HG02981 (cell line): ENCODE measurements at regions not wholly inside any gene's neighbourhood (a gene's known extent, or its start where the extent isn't known, plus 50 kb on each side); places are given as distances from the start of the nearest gene placed in this dataset.
"Not testable (repeated sequence)": the region's sequence is repeated elsewhere in the genome, so short reads cannot be mapped to it uniquely, and the experiment has no call there.

ENCODE experiments used
- ATAC-seq: cut with Tn5 transposase; IDR thresholded peaks from one replicate; pipeline ENCODE4 v1.9.1; 2021; ENCODE audit warnings: mild to moderate bottlenecking, moderate library complexity; ENCODE audit not compliant: unreplicated experiment

DNA sequence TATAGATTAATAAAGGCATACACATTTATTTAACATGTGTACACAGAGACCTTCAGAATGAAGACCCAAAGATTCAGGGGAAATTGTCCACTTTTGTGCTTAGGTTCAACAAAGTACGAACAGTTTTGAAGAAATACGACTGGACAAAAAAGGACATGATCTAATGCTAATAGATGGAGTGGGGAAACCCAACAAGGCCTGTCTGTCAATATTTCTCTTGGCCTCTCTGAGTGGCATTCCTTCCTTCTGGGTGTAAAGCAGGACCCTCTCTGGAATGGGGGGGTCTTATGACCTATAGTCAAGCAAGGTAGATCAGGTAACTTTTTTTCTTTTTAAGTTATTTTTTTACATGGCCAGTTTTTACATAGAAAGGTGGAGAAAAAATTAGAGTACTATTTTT, 222.3 kb upstream of the IGFBP3 start:
- ATAC-seq: no peak

DNA sequence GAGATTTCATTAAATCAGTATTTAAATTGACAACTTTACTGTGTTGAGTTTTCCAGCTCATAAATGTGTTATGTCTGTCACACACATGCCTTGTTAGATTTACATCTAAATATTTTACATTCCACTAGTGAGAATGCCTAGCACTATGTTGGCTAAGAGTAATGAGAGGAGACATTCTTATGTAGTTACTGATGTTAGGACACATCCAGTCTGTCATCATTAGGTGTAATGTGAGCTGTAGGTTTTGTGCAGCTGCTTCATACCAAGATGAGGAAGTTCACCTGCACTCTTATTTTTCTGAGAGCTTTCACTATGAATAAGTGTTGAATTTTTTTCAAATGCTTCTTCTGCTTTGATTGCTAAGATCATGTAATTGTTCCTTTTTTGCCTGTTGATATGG, 218.0 kb upstream of the IGFBP3 start:
- no peak for ATAC-seq

DNA sequence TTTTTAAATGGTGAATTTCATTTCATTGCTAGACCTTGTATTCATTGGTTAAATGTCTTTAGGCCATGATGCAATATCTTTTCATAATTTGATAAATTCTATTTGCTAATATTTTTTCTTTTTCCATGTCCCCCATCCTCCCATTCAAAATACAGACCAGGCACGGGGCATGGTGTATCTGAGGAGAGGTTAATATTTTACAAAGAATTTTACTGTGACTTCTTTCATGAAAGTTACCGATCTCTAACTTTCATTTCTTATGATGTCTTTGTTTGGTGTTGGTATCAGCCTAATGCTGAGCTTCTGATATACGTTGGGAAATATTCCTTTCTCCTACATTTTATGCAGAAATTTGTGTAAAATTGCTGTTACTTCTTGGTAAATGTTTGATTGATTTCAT, 216.7 kb upstream of the IGFBP3 start:
- ATAC-seq: no peak

DNA sequence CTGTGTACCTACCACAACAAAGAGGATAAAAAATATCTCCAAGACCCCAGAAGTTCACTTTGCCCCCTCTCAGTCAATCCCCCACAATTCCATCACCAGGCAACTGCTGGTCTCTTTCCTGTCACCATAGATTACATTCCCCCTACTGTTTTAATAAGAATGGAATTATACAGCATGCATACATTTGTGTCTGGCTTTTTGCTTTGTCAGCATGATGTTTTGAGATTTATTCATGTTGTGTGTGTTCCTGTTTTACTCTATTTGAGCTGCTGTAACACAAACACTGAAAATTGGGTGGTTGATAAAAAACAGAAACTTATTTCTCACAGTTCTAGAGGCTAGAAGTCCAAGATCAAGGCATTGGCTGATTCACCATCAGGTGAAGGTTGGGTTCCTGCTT, 214.5 kb upstream of the IGFBP3 start:
- ATAC-seq: no peak

DNA sequence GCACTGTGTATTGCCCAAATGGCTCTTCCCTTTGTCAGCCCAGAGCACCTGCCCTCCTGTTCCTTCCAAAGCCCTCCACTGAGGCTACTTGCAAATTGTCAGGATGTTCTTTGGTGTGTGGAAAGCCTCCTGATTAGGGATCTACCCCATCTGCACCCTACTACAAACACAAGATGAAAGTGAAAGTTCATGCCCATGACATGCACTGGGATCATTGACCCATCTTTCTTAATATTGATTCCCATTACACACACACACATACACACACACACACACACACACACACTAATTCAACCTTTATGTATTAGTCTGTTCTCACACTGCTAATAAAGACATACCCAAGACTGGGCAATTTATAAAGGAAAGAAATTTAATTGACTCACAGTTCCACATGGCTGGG, 213.7 kb upstream of the IGFBP3 start:
- no peak for ATAC-seq

DNA sequence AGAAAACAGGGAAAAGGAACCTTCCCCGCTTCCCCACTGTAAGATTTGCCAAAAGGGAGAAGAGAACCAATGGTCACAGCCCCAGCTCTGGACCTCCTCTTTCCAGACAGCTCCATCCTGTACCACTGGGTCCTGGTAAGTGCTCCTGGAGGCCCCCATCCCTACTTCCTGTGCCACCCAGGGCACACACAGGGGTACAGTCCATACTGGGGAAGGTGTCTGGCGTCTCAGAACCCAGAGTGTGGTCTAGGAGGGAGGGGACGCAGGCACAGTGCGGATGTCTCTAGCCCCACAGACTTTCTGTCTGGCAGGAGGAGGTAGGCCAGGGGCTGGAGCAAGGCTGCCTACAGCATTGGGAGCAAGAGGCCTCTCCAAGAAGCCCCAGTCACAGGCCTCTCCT, 213.3 kb upstream of the IGFBP3 start:
- no peak for ATAC-seq

DNA sequence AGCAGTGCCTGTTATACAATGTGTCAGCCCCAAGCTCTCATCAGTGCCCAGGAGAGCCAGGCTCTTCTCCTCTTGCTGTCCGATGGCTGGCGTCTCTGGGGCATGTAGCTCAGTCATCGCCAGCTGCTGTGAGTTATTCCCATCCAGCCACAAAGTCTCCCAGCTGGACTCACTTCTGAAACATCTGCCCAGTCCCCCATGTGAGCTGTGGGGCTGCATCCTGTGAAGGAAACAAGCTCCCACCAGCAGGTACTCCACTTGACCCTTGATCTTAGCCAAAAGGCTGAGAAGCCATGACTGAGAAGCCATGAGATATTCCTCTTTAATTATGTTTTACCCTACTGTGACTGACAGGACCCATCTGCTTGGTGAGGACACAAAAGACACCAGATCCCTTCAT, 212.7 kb upstream of the IGFBP3 start:
- no peak for ATAC-seq

DNA sequence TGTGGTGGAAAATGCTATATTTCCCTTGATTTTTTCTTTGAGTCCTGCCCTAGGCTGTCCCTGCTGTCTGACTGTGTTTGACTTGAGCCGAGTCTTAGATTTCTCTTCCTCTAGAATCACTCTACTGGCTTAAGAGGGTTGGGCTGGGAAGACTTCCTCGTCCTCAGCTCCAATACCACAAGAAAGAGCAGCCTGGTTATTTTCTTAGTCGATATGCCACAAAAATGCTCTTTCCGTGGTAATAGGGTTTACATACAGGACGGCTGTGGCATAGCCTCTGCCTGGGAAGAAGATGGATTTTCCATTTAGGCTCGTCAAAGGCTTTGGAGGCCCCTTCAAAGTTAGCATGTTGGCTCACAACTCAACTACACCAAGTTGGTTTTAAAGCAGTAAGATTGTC, 212.0 kb upstream of the IGFBP3 start:
- ATAC-seq: no peak

DNA sequence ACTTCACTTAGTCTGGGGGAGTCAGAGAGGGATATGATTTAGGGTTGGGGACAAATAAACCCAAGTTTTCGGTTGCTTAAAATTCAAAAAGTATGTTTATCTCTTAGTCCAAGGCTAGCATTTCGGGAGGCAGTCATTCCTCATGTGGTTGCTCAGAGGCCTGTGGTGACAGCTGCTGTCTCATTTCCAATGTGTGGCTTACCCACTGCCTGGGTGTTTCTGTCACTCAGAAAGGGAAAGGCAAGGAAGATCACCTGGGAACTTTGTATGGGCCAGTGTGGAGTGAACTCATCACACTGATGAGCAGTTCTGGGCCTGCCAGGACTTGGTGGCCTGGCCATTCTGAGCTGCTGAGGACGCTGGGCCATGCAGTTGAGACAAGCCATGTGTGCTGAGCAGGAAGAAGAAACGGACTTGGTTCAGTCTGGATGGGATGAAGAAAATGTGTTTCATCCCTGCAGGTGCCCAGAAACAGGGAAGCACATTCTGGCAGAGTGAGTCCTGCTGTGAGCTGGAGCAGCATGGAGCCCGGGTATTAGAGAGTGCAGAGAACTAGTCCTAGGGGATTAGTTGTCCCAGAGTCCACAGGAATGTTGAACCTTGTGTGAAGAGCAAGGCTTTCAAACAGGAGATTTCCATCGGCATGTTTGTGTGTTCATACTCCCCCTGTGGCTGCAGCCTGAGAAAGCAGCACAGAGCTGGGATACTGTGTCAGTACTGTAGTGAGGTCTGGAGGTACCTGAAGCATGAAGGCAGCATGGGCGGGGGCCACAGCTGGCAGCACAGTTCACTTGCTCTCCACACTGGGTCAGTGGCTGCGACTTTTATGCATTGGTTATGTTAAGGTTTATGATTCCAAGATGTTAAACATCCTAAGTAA, 211.1 kb upstream of the IGFBP3 start:
- ATAC-seq: no peak

DNA sequence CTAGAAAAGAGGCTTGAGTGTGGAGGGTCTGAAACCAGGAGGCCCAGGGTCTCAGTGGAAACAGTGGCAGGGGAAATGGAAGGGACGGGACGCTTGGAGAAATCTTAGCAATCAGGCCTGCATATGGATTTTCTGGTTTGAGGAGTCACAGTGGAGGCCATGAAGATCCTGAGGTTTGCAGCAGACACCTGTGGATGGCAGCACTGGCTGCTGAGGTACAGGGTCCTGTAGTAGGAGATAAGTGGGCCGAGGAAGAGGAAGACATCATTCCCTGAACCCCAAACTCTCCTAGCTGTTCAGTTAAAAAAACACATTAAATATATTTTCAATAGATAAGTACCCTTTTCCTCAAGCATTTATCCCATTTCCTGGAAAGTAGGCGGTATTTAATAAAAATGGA, 208.8 kb upstream of the IGFBP3 start:
- ATAC-seq: no peak

DNA sequence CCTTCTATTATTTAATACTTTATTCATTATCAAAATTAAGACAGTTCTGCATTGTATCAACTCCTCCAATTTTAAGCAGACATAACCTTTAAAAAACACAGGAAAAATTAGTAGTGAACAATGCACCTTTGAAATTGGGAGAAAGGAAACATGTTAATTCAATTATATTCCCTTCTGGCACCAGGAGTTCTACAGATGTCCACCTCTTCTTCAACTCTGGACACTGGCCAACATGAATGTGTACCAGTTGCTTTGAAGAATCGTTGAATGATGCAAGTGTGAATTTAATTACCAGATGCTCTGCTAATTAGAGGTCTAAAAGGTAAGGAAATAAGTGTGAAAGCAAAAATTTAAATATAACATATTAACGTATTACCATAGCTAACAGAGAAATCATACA, 206.7 kb upstream of the IGFBP3 start:
- no peak for ATAC-seq

DNA sequence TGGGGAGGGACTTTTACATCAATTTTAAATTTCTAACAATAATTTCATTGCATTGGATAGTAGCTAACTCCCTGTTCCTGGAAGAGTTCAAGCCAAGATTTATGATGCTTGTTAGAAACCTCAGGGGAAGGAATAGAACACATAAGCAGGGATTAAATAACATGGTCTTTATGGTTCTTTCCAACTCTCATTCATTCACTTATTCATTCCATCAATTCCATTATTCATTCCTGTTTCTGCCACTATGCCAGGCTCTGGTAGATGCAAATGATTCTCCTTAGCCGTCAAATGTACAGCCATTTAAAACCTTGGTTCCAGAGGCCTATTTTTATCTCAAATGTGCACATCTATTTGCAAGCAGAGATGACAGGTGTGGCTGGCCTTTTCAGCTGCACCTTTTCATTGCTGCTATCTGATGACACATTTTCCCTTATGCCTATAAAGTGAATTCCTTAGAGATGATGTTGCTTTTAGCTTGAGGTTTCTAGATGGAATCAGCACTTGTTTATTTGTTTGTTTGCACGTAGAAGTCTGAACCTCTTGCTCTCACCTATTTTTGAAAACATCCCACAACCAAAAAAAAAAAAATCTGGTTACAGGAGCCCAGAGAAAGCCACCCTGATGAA, 205.7 kb upstream of the IGFBP3 start:
- ATAC-seq: no peak

DNA sequence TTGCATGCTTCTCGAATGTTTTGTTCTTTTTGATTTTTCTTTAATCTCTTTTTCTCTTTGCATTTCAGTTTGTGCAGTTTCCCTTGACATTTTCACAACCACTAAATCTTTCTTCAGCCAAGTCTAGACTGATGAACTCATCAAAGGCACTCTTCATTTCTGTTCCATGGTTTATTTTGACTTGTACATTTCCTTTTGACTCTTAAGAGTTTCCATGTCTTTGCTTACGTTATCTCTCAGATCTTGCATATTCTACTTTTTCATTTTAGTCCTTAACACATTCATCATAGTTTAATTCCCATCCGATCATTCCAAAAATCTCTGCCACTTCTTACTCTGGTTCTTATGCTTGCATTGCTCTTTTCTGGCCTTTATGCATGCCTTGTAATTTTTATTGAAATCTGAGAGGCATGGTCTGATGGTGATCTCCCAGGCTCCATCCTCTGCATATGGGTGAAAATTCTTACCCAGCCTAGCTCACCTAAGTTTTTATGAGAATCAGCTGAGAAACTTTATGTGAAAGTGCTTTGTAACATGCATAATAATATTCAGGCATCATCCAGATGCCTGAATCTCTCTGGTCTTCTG, 202.8 kb upstream of the IGFBP3 start:
- ATAC-seq: no peak

DNA sequence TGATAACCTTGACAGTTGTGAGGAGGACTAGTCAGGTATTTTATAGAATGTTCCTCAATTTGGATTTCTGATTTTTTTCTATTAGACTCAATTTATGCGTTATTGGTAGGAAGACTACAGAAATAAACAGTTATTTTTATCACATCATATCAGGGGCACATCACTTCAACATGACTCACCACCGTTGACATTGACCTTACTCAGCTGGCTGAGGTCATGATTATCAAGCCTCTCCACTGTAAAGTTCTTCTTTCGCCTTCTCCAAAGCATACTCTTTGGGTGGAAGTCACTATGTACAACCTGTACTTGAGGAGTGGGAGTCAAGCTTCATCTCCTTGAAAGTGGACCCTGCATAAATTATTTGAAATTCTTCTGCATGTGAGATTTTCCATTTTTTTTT, 194.3 kb upstream of the IGFBP3 start:
- ATAC-seq: no peak

DNA sequence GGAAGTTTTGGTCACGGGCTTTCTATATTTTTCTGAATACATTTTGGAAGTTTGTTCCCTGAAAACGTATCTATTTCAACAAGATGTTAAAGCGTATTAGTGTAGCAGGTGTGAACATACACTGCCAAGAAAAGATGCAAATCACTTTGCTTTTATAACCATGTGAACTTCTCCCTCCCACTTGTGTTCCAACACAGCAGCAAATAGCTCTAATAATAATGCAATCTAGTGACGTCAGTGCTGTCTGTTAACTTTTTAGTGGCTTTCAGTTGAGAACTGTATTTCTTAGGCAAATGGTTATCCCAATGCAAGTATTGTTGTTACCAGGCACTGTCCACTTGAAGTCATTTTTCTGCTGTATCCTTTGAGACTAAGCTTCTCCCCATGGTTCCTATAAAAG, 188.4 kb upstream of the IGFBP3 start:
- ATAC-seq: no peak

DNA sequence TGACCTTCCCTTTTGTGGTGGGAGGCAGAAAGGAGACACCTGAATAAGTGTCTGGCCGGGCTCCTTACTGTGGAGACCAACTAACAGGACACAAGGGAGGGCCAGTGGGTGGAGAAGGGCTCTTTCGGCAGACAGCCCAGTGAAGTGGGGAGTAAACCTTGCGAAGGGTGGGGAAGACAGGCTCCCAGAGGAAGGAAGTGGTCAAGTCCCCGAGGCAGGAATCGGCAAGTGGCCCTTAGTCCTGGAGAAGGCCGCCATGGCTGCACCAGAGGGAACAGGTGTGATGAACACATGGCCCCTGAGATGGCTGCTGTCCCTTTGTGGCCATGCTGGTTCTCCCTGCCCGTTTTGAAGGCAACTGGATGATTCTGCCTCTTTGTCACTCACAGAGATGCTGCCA, 187.2 kb upstream of the IGFBP3 start:
- ATAC-seq: no peak

DNA sequence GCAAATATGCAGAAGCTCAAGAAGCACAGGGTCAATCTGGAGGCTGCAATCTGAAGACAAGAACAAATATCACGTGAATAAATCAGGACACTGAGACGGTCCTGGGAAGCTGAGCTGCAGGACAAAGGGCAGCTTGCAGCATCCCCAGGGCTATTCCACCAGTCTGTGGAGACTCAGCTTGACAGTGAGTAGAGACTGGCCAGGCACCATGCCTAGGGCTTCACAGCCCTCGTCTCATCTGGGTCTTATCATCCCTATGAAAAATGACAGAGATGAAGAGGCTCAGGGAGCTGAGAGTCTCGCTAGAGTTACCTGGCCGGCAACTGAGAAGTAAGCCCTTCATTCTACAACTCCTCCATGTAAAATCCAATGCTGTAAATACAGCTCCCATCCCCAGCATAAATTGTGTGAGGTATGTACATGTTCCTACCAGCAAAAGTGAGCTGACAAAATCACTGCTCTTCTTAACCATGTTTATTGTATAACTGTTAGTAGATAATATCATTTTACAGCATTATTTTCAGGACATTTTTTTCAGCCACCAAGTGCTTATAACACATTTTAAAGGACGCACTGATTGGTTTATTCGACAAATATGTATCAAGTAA, 186.6 kb upstream of the IGFBP3 start:
- no peak for ATAC-seq

DNA sequence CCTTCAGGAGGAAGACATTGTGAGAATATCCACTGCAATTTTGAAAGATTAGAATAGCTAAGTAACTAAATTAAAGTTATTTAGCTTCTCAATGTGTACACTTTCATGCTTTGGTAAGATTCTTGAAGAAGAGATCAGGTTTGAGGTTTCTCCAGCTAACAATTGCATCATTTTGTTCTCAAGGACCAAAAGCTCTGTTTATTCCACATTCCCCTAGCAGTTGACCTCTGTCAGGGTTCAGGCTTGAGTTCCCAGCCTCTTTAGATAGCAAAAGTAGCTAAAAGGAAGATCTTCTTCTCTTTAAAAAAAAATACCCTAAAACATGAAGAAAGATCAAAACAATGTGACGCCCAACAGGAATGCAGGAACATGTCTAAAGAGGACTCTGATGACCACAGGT, 179.4 kb upstream of the IGFBP3 start:
- ATAC-seq: no peak

DNA sequence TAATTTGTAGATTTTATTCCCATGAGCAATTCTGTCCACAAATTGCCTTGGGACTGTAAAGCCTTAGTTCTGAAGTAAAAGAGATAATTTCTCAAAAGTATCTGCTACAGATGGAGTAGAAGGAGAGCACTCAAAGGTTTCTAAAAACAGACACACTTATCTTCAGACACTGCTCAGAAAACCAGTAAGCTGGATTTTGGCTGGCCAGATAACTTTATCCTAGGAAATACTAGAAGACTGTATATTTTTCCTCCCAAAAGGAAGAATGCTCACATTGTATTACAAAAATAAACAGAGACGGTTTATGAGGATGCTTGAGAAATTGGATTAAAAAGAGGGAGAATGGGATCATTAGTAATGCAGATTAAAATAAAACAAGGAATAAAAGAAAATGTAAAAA, 178.0 kb upstream of the IGFBP3 start:
- ATAC-seq: no peak

DNA sequence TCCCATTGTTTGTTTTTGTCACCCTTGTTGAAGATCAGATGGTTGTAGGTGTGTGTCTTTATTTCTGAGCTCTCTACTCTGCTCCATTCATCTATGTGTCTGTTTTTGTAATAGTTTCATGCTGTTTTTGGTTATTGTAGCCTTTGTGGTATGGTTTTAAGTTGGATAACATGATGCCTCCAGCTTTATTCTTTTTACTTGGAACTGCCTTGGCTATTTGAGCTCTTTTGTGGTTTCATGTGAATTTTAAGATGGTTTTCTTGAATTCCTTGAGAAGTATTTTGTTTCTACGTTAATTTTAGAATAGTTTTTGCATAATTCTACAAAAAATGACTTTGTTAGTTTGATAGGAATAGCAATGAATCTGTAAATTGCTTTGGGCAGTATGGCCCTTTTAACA, 170.0 kb upstream of the IGFBP3 start:
- no peak for ATAC-seq

DNA sequence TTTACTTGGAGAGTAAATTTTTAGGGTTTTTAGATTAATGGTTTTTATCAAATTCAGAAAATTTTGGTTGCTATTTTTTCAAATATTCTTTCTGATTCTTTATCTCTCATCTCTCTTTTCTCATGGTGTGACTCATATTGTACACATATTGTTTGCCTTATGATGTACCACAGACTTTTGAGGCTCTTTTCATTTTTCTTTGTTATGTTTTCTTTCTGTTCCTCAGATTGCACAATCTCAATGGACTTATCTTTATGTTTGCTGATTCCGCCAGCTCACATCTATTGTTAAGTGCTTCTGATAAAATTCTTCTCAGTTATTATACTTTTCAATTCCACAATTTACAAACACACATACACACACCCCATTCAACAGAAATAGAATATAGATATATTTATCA, 168.2 kb upstream of the IGFBP3 start:
- ATAC-seq: no peak

DNA sequence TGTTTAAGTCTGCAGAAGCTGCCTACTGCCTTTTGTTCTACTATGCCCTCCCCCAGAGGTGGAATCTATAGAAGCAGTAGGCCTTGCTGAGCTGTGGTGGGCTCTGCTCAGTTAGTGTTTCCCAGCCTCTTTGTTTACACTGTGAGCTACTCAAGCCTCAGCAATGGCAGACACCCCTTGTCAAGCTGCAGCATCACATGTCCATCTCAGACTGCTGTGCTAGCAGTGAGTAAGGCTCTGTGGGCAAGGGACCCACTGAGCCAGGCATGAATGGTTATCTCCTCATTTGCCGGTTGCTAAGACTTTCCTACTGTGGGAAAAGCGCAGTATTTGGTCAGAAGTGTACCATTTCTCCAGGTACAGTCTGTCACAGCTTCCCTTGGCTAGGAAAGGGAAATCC, 167.4 kb upstream of the IGFBP3 start:
- not testable (repeated sequence) for ATAC-seq
